ENCODE measurements at regions not wholly inside any gene's neighbourhood (a gene's known extent, or its start where the extent isn't known, plus 50 kb on each side); places are given as distances from the start of the nearest gene placed in this dataset. TPM values are rescaled to one million over a fixed set of nuclear protein-coding genes. Genes with fewer than 3 reads are reported as not detected.

GRCh38 chr18:8554354-8554753, 54.9 kb upstream of the RAB12 start:
- H3K4me3 ChIP-seq, result no peak overlapping the region
- no peaks in the 10 kb centered on the region for H3K27me3 ChIP-seq
- no peaks in the 10 kb centered on the region for H4K20me1 ChIP-seq (ENCODE audit: insufficient read depth, poor library complexity, severe bottlenecking)
- no peak for DNase-seq (ENCODE audit: low spot score)
- no peak overlapping the region for H3K4me2 ChIP-seq
- H3K27ac ChIP-seq, result no peak overlapping the region
- H3K4me1 ChIP-seq (ENCODE audit: insufficient read depth), result no peaks in the 10 kb centered on the region
- no peaks in the 10 kb centered on the region for H3K79me2 ChIP-seq
- no peaks in the 10 kb centered on the region for H3K36me3 ChIP-seq (replicated peaks; ENCODE audit: insufficient read depth, low read depth)
- no peaks in the 10 kb centered on the region for H3K9me3 ChIP-seq (ENCODE audit: low read depth)
- no peak overlapping the region for H2AFZ ChIP-seq
- TF ChIP-seq EZH2phosphoT487 (IDR thresholded peaks at IDR 0.05; ENCODE audit: low read depth, severe bottlenecking, unreplicated experiment), result no peak
- no peak for TF ChIP-seq EZH2 (IDR thresholded peaks at IDR 0.05; ENCODE audit: borderline replicate concordance)
- no peak for TF ChIP-seq CTCF (IDR thresholded peaks at IDR 0.05; ENCODE audit: poor library complexity)
- no peaks in the 10 kb centered on the region for H3K9me2 ChIP-seq (replicated peaks; ENCODE audit: insufficient read depth)
- WGBS (ENCODE audit: low lambda C conversion rate, missing lambda C conversion rate), result 75% methylated on average over 2 of the region's 2 CpGs

GRCh38 chr18:8556424-8556823, 52.8 kb upstream of the RAB12 start:
- WGBS (ENCODE audit: low lambda C conversion rate, missing lambda C conversion rate), result 74% methylated on average over 4 of the region's 4 CpGs
- no peaks in the 10 kb centered on the region for H4K20me1 ChIP-seq (ENCODE audit: insufficient read depth, poor library complexity, severe bottlenecking)
- TF ChIP-seq EZH2 (IDR thresholded peaks at IDR 0.05; ENCODE audit: borderline replicate concordance) (no peak), CTCF (IDR thresholded peaks at IDR 0.05; ENCODE audit: poor library complexity) (no peak), EZH2phosphoT487 (IDR thresholded peaks at IDR 0.05; ENCODE audit: low read depth, severe bottlenecking, unreplicated experiment) (no peak)
- no peaks in the 10 kb centered on the region for H3K4me1 ChIP-seq (ENCODE audit: insufficient read depth)
- H3K9me3 ChIP-seq (ENCODE audit: low read depth), result no peaks in the 10 kb centered on the region
- no peaks in the 10 kb centered on the region for H3K36me3 ChIP-seq (replicated peaks; ENCODE audit: insufficient read depth, low read depth)
- H3K4me2 ChIP-seq, result no peak overlapping the region
- DNase-seq (ENCODE audit: low spot score), result no peak
- no peak overlapping the region for H2AFZ ChIP-seq
- no peak overlapping the region for H3K4me3 ChIP-seq
- H3K9me2 ChIP-seq (replicated peaks; ENCODE audit: insufficient read depth), result no peaks in the 10 kb centered on the region
- no peaks in the 10 kb centered on the region for H3K27me3 ChIP-seq
- no peaks in the 10 kb centered on the region for H3K79me2 ChIP-seq
- no peak overlapping the region for H3K27ac ChIP-seq

Small RNAs in the stretch of these regions (small RNA-seq; reads per million reads assigned to genes)
- gene RN7SL50P, result not detected
